Neural crest cell (in vitro differentiated cells): ENCODE measurements at regions not wholly inside any gene's neighbourhood (a gene's known extent, or its start where the extent isn't known, plus 50 kb on each side); places are given as distances from the start of the nearest gene placed in this dataset.

Experiments used
- DNase-seq: peaks from one replicate; pipeline ENCODE4 v3.0.0; 2021; ENCODE audit warnings: low read depth, mixed read lengths, low spot score
- H3K27ac Mint-ChIP-seq: one replicate; pipeline ENCODE4 v1.8.0; 2021; ENCODE audit warnings: mild to moderate bottlenecking, mixed read lengths; ENCODE audit not compliant: unreplicated experiment
- H3K27me3 Mint-ChIP-seq: 2 replicates; pipeline ENCODE4 v1.8.0; 2021; ENCODE audit warnings: low read depth, mild to moderate bottlenecking, mixed read lengths
- H3K36me3 Mint-ChIP-seq: 2 replicates; pipeline ENCODE4 v1.8.0; 2021; ENCODE audit warnings: low read depth, mild to moderate bottlenecking, mixed read lengths
- H3K4me1 Mint-ChIP-seq: 2 replicates; pipeline ENCODE4 v1.8.0; 2021; ENCODE audit warnings: mixed read lengths
- H3K4me3 Mint-ChIP-seq: one replicate; pipeline ENCODE4 v1.8.0; 2021; ENCODE audit warnings: mild to moderate bottlenecking, mixed read lengths
- H3K9me3 Mint-ChIP-seq: 2 replicates; pipeline ENCODE4 v1.8.0; 2021; ENCODE audit warnings: mixed read lengths
- CTCF ChIP-seq: fragments of 200-600 bp; sonication (generic); conservative IDR thresholded peaks from 2 replicates; pipeline ENCODE4 v1.5.0; 2021; ENCODE audit warnings: antibody characterized with exemption, mild to moderate bottlenecking

GRCh38 chr4:3856604-3857204, 90.5 kb downstream of the ADRA2C start:
- no peak overlapping the region for H3K4me3 Mint-ChIP-seq
- H3K27ac Mint-ChIP-seq = peak overlapping the region; percentile 19
- DNase-seq = no peak
- peaks cover 61% of the 10 kb centered on the region for H3K27me3 Mint-ChIP-seq
- no peak for TF ChIP-seq CTCF
- H3K9me3 Mint-ChIP-seq = no peaks in the 10 kb centered on the region
- no peaks in the 10 kb centered on the region for H3K36me3 Mint-ChIP-seq
- peaks cover under 1% of the 10 kb centered on the region for H3K4me1 Mint-ChIP-seq

- TF ChIP-seq CTCF = no peak
- Mint-ChIP-seq H3K27me3 (peaks cover 55% of the 10 kb centered on the region), H3K27ac (no peak overlapping the region), H3K9me3 (no peaks in the 10 kb centered on the region), H3K4me3 (no peak overlapping the region), H3K36me3 (no peaks in the 10 kb centered on the region), H3K4me1 (no peaks in the 10 kb centered on the region)
- no peak for DNase-seq
Observed at GRCh38 chr4:3857269-3857926, 91.2 kb downstream of the ADRA2C start.

DNA sequence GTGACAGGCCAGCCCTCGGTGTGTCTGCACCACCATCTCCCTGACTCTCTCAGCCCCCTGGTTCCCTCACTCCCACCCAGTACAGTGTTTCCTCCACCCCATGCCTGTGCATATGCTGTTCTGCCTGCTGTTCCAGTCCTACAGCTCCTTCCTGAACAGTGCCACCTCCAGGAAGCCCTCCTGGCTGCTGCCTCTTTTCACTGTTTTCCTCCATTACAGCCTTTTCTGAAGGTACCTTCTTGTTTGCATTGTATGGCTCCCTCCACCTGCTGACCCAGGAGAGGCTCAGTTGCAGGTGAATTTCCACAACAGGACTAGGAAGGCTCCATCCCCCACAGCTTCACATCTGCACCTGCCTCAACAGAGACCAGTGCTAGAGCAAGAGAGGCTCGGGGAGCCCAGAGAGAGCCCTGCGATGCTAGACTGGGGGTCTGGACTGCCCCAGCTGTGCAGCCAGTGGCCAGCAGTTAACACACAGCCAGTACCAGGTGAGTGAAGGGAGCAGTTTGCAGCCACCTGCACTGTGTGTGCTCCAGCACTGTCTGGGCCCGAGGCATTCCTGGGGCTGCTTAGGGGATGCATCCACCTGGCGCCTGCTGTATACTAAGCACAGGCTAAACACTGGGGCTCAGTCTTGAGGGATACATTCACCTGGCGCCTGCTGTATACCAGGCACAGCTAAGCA, 92.0 kb downstream of the ADRA2C start:
- Mint-ChIP-seq H3K4me1 (peaks cover 1% of the 10 kb centered on the region), H3K4me3 (no peak overlapping the region), H3K27ac (peak overlapping the region; percentile 14), H3K27me3 (peaks cover 49% of the 10 kb centered on the region), H3K9me3 (no peaks in the 10 kb centered on the region), H3K36me3 (no peaks in the 10 kb centered on the region)
- TF ChIP-seq CTCF = no peak
- no peak for DNase-seq

DNA sequence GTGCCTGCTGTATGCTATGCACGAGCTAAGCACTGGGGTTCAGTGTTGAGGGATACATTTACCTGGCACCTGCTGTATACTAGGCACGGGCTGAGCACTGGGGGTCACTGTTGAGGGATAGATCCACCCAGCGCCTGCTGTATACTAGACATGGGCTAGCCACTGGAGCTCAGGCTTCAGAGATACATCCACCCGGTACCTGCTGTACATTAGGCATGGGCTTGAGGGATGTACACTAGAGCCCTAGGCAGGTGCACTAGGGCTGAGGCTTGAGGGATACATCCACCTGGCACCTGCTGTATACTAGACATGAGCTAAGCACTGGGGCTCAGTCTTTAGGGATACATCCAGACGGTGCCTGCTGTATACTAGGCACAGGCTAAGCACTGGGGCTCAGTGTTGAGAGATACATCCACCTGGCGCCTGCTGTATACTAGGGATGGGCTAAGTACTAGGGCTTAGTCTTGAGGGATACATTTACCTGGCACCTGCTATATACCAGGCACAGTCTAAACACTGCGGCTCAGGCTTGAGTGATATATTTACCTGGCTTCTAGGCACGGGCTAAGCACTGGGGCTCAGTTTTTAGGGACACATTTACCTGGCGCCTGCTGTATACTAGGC, 92.7 kb downstream of the ADRA2C start:
- no peaks in the 10 kb centered on the region for H3K36me3 Mint-ChIP-seq
- H3K4me3 Mint-ChIP-seq = no peak overlapping the region
- no peak for DNase-seq
- peaks cover 8% of the 10 kb centered on the region for H3K4me1 Mint-ChIP-seq
- H3K27me3 Mint-ChIP-seq = peaks cover 42% of the 10 kb centered on the region
- no peak overlapping the region for H3K27ac Mint-ChIP-seq
- H3K9me3 Mint-ChIP-seq = no peaks in the 10 kb centered on the region
- TF ChIP-seq CTCF = no peak

DNA sequence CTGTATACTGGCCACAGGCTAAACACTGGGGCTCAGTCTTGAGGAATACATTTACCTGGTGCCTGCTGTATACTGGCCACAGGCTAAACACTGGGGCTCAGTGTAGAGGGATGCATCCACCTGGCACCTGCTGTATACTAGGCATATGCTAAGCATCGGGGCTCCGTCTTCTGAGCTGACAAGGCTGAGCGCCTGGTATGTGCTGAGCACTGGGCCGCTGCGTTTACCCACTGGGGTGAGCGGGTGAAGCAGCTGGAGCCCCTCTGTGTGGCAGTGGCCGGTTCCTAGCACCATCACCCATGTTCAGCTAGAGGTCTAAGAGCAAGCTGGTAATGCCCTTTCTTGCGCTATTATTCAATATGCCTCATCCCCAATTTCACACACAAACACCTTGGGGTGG, 93.4 kb downstream of the ADRA2C start:
- DNase-seq = no peak
- TF ChIP-seq CTCF = no peak
- Mint-ChIP-seq H3K27me3 (peaks cover 36% of the 10 kb centered on the region), H3K4me1 (peaks cover 9% of the 10 kb centered on the region), H3K9me3 (no peaks in the 10 kb centered on the region), H3K36me3 (no peaks in the 10 kb centered on the region), H3K4me3 (no peak overlapping the region), H3K27ac (no peak overlapping the region)
